GM21526 (cell line): ENCODE measurements at regions not wholly inside any gene's neighbourhood (a gene's known extent, or its start where the extent isn't known, plus 50 kb on each side); places are given as distances from the start of the nearest gene placed in this dataset.
A peak's percentile ranks its signal among the peaks of the same experiment; 100 is the strongest.
"Not testable (repeated sequence)": the region's sequence is repeated elsewhere in the genome, so short reads cannot be mapped to it uniquely, and the experiment has no call there.

Experiments used
- ATAC-seq: cut with Tn5 transposase; IDR thresholded peaks from one replicate; pipeline ENCODE4 v1.9.1; 2021; ENCODE audit warnings: moderate library complexity; ENCODE audit not compliant: unreplicated experiment, low FRiP score

- peak; percentile 95 for ATAC-seq
These were observed 1552.3 kb upstream of the SLC39A10 start for GRCh38 chr2:194104687-194105086.

GRCh38 chr2:194103941-194104659 is 1552.9 kb upstream of the SLC39A10 start:
- ATAC-seq = peak; percentile 19

GRCh38 chr2:194102546-194102945 is 1554.5 kb upstream of the SLC39A10 start:
- ATAC-seq = no peak

GRCh38 chr2:194100201-194100600 is 1556.8 kb upstream of the SLC39A10 start:
- no peak for ATAC-seq

GRCh38 chr2:194096402-194096801 is 1560.6 kb upstream of the SLC39A10 start:
- no peak for ATAC-seq

- ATAC-seq = no peak
These were observed 1561.7 kb upstream of the SLC39A10 start for GRCh38 chr2:194095359-194095758.

- no peak for ATAC-seq
These were observed 1566.6 kb upstream of the SLC39A10 start for GRCh38 chr2:194090251-194090905.

- ATAC-seq = no peak
These were observed 1569.7 kb upstream of the SLC39A10 start for GRCh38 chr2:194087089-194087958.

GRCh38 chr2:194086129-194086528 is 1570.9 kb upstream of the SLC39A10 start:
- no peak for ATAC-seq

GRCh38 chr2:194079989-194080388 is 1577.0 kb upstream of the SLC39A10 start:
- ATAC-seq = no peak

GRCh38 chr2:194077366-194077765 is 1579.7 kb upstream of the SLC39A10 start:
- ATAC-seq = no peak

- ATAC-seq = no peak
These were observed 1594.6 kb upstream of the SLC39A10 start for GRCh38 chr2:194062401-194062800.

GRCh38 chr2:194060269-194060668 is 1596.8 kb upstream of the SLC39A10 start:
- ATAC-seq = no peak

GRCh38 chr2:194054313-194054712 is 1602.7 kb upstream of the SLC39A10 start:
- ATAC-seq = no peak

- no peak for ATAC-seq
These were observed 1612.7 kb upstream of the SLC39A10 start for GRCh38 chr2:194044321-194044720.

- not testable (repeated sequence) for ATAC-seq
These were observed 1635.9 kb upstream of the SLC39A10 start for GRCh38 chr2:194021130-194021529.

- ATAC-seq = no peak
These were observed 1636.9 kb upstream of the SLC39A10 start for GRCh38 chr2:194020155-194020554.

GRCh38 chr2:194015751-194016150 is 1641.3 kb upstream of the SLC39A10 start:
- no peak for ATAC-seq

- ATAC-seq = no peak
These were observed 1642.4 kb upstream of the SLC39A10 start for GRCh38 chr2:194014639-194015038.

- ATAC-seq = no peak
These were observed 1652.3 kb upstream of the SLC39A10 start for GRCh38 chr2:194004590-194005206.

- ATAC-seq = no peak
These were observed 1653.1 kb upstream of the SLC39A10 start for GRCh38 chr2:194003911-194004310.
